HL-60 (cell line): ENCODE measurements at regions not wholly inside any gene's neighbourhood (a gene's known extent, or its start where the extent isn't known, plus 50 kb on each side); places are given as distances from the start of the nearest gene placed in this dataset.

Experiments
- CTCF ChIP-seq: IDR thresholded peaks from one replicate; pipeline ENCODE4 v1.5.1; 2011; ENCODE audit warnings: low read length, control low read depth, inconsistent platforms; ENCODE audit not compliant: insufficient read depth
- GABPA ChIP-seq: IDR thresholded peaks from 2 replicates; pipeline ENCODE4 v1.6.1; 2012; ENCODE audit warnings: low read depth
- POLR2AphosphoS5 ChIP-seq: IDR thresholded peaks from 2 replicates; pipeline ENCODE4 v1.6.1; 2012; ENCODE audit warnings: low read depth
- REST ChIP-seq: IDR thresholded peaks from 2 replicates; pipeline ENCODE4 v1.6.1; 2012; ENCODE audit warnings: low read depth; ENCODE audit not compliant: insufficient replicate concordance
- SPI1 ChIP-seq: IDR thresholded peaks from 2 replicates; pipeline ENCODE4 v1.6.1; 2012; ENCODE audit warnings: low read depth, mild to moderate bottlenecking, borderline replicate concordance

DNA sequence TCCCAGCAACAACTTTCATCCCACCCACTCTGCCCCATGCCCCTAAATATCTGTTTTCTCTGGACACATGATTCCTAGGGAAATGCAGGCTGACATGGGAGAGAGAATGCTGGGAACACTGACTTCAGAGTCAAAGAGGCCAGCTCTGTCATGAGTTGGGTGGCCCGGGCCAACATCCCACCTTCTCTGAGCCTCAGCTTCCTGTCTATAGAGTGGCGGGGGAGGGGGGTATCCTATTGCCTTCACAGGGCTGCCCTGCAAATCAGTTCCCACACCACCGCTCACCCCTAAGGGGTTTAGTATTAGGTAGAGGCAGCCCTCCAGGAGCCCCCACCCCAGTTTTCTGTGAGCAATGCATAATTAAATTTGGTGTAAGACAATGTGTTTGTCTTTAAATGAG is 175.0 kb upstream of the NCAM1 start:
- TF ChIP-seq CTCF (no peak), REST (no peak), POLR2AphosphoS5 (no peak), GABPA (no peak), SPI1 (no peak)
